Osteoblast (primary cell): ENCODE measurements at regions not wholly inside any gene's neighbourhood (a gene's known extent, or its start where the extent isn't known, plus 50 kb on each side); places are given as distances from the start of the nearest gene placed in this dataset.

Source experiments
- DNase-seq: peaks from one replicate; pipeline ENCODE4 v3.0.0; 2011; ENCODE audit warnings: low spot score, mixed read lengths; ENCODE audit not compliant: insufficient read length; ENCODE audit errors: missing footprints
- H2AFZ ChIP-seq: 2 replicates; pipeline ENCODE4 v1.6.0; 2011; ENCODE audit warnings: mild to moderate bottlenecking, low read length
- H3K27ac ChIP-seq: 2 replicates; pipeline ENCODE4 v1.5.1; 2011; ENCODE audit warnings: mild to moderate bottlenecking, low read depth, low read length, moderate library complexity
- H3K27me3 ChIP-seq: 2 replicates; pipeline ENCODE4 v1.6.0; 2012; ENCODE audit warnings: mild to moderate bottlenecking, control low read depth, inconsistent platforms, low read length, moderate library complexity; ENCODE audit not compliant: insufficient read depth
- H3K36me3 ChIP-seq: 2 replicates; pipeline ENCODE4 v1.5.1; 2011; ENCODE audit warnings: mild to moderate bottlenecking, low read length, control low read depth, moderate library complexity; ENCODE audit not compliant: insufficient read depth
- H3K4me1 ChIP-seq: 2 replicates; pipeline ENCODE4 v1.5.1; 2011; ENCODE audit warnings: mild to moderate bottlenecking, low read length, control low read depth, moderate library complexity; ENCODE audit not compliant: insufficient read depth
- H3K4me2 ChIP-seq: 2 replicates; pipeline ENCODE4 v1.6.0; 2011; ENCODE audit warnings: mild to moderate bottlenecking, low read length; ENCODE audit not compliant: insufficient read depth
- H3K4me3 ChIP-seq: fragments of 200-600 bp; sonication (generic); 3 replicates; pipeline ENCODE4 v1.5.1; 2012; ENCODE audit warnings: mild to moderate bottlenecking, low read length, inconsistent platforms; ENCODE audit not compliant: insufficient read depth
- H3K79me2 ChIP-seq: 2 replicates; pipeline ENCODE4 v1.6.0; 2012; ENCODE audit warnings: mild to moderate bottlenecking, low read length, control low read depth, inconsistent platforms; ENCODE audit not compliant: insufficient read depth
- H3K9me3 ChIP-seq: 2 replicates; pipeline ENCODE4 v1.5.1; 2011; ENCODE audit warnings: low read depth, low read length, control low read depth
- H4K20me1 ChIP-seq: 2 replicates; pipeline ENCODE4 v1.6.0; 2012; ENCODE audit warnings: mild to moderate bottlenecking, low read length, control low read depth; ENCODE audit not compliant: insufficient read depth
- TF ChIP-seq, protein P1 (sequence below): IDR thresholded peaks from 2 replicates; pipeline ENCODE4 v1.5.1; 2011; ENCODE audit warnings: mild to moderate bottlenecking, low read depth, low read length, moderate library complexity; ENCODE audit errors: extremely low read depth

DNA sequence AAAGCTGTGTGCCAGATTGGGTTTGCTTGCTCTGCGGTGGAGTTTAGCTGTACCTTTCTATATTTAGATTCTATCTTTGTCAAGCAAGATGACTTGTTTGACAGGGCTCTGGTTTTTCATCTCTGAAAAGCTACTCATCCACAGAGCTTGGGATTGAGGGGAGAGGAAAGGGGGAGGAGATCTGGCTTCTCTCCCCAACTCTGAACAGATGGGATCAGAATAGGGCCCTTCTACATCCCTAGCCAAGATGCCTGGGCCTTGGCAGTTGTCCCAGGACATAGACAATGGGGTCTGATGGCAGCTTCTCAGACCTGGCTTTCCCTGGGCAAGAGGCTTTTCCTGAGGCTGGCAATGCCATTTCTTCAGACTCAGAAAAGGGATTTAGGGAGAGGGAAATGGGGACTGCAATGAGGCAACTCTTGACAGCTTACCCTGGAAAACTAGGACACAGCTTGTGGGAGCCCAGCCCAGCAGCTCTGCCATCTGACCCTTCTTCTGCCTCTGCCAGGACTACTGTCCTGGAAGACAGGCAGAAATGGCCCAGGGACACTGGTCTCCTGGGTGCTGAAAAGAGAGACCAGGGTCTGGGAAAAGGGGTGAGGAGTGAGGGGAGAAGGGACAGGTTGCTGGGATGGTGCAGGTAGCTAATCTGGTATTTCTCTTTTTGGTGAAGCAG is 50.2 kb upstream of the ASTN2 start:
- H3K9me3 ChIP-seq: no peaks in the 10 kb centered on the region
- H2AFZ ChIP-seq: no peak overlapping the region
- no peaks in the 10 kb centered on the region for H3K27me3 ChIP-seq
- no peaks in the 10 kb centered on the region for H3K36me3 ChIP-seq
- no peak overlapping the region for H3K27ac ChIP-seq
- no peaks in the 10 kb centered on the region for H3K4me1 ChIP-seq
- no peak overlapping the region for H3K4me2 ChIP-seq
- H3K79me2 ChIP-seq: no peaks in the 10 kb centered on the region
- H3K4me3 ChIP-seq: no peak overlapping the region
- TF ChIP-seq, protein P1, sequence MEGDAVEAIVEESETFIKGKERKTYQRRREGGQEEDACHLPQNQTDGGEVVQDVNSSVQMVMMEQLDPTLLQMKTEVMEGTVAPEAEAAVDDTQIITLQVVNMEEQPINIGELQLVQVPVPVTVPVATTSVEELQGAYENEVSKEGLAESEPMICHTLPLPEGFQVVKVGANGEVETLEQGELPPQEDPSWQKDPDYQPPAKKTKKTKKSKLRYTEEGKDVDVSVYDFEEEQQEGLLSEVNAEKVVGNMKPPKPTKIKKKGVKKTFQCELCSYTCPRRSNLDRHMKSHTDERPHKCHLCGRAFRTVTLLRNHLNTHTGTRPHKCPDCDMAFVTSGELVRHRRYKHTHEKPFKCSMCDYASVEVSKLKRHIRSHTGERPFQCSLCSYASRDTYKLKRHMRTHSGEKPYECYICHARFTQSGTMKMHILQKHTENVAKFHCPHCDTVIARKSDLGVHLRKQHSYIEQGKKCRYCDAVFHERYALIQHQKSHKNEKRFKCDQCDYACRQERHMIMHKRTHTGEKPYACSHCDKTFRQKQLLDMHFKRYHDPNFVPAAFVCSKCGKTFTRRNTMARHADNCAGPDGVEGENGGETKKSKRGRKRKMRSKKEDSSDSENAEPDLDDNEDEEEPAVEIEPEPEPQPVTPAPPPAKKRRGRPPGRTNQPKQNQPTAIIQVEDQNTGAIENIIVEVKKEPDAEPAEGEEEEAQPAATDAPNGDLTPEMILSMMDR: no peak
- no peaks in the 10 kb centered on the region for H4K20me1 ChIP-seq
- DNase-seq: no peak
